ENCODE measurements at regions not wholly inside any gene's neighbourhood (a gene's known extent, or its start where the extent isn't known, plus 50 kb on each side); places are given as distances from the start of the nearest gene placed in this dataset.

- TF ChIP-seq TCF7L2 (IDR thresholded peaks at IDR 0.05; ENCODE audit: borderline replicate concordance, extremely low read depth, insufficient read depth, insufficient read length) (no peak), RAD21 (IDR thresholded peaks at IDR 0.05; ENCODE audit: low read depth) (no peak), EGR1 (IDR thresholded peaks at IDR 0.05; ENCODE audit: low read depth) (no peak)
These were observed 176.4 kb upstream of the DACH1 start (continued) for GRCh38 chr13:72043366-72043765.

DNA sequence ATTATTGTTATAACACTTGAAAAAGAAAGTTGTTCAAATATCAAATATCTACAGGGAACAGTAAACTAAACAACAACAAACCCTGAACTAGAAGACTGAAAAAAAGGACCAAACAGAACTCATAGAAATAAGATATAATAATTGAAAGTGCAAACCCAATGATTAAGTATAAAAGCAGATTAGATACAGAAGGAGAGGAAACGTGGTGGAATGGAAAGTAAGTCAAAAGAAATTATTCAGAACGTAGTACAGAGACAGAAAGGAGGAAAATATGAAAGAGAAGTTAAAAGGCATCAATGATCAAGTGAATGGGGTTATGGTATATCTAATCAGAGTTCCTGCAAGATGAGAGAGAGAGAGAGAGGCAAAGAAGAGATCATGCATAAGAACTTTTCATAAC, 174.2 kb upstream of the DACH1 start:
- intact Hi-C loops (cut with micrococcal nuclease) = no loop called here
- H3K36me3 ChIP-seq (ENCODE audit: control insufficient read depth in 1 of 2, insufficient read depth in 2 of 2, low read length in 2 of 2) = no peaks in the 10 kb centered on the region

More for the DNA sequence above, 174.2 kb upstream of the DACH1 start:
- H3K9me3 ChIP-seq (ENCODE audit: control insufficient read depth in 1 of 2, insufficient read depth in 1 of 2, low read depth in 1 of 2, low read length in 2 of 2) = no peaks in the 10 kb centered on the region
- no peaks in the 10 kb centered on the region for H3K4me1 ChIP-seq (ENCODE audit: control insufficient read depth in 1 of 2, insufficient read depth in 2 of 2, low read length in 2 of 2)
- H3K4me3 ChIP-seq (replicated peaks in 1 of 2; ENCODE audit: low read depth in 1 of 2, low read length in 2 of 2) = no peak overlapping the region
- no TSS peak for BruUV-seq (replicated peaks)
- no peak for DNase-seq (ENCODE audit: low read depth, low spot score)
- POLR2A ChIA-PET = no interaction called here
- no peak overlapping the region for H3K9ac ChIP-seq (ENCODE audit: low read length)
- no peaks in the 10 kb centered on the region for H3K27me3 ChIP-seq (ENCODE audit: insufficient read depth, low read length)
- H3K79me2 ChIP-seq (ENCODE audit: insufficient read depth, low read length) = no peaks in the 10 kb centered on the region
- no peak for ATAC-seq
- no peaks in the 10 kb centered on the region for H3K9me2 ChIP-seq (ENCODE audit: insufficient read depth)
- RAD21 ChIA-PET (ENCODE audit: low non-redundant PET in 1 of 2, low total read pairs in 2 of 2, uncharacterized antibody in 2 of 2, unreplicated experiment in 2 of 2) = no interaction called here
- H3K4me2 ChIP-seq (ENCODE audit: low read length) = no peak overlapping the region
- no peak overlapping the region for H3K27ac ChIP-seq (ENCODE audit: low read depth, low read length)
- TF ChIP-seq ELF1 (IDR thresholded peaks at IDR 0.05; ENCODE audit: borderline replicate concordance, low read depth) = no peak
- TF ChIP-seq CTCF (IDR thresholded peaks at IDR 0.05 in 2 of 3, conservative IDR thresholded peaks at IDR 0.05 in 1 of 3; ENCODE audit: borderline replicate concordance in 1 of 3, insufficient read depth in 1 of 3, low read depth in 2 of 3, low read length in 2 of 3) = no peak
- TF ChIP-seq EGR1 (IDR thresholded peaks at IDR 0.05; ENCODE audit: low read depth) = no peak
- TF ChIP-seq SP1 (IDR thresholded peaks at IDR 0.05; ENCODE audit: low read depth) = no peak
- no peak for TF ChIP-seq JUND (IDR thresholded peaks at IDR 0.05)
- TF ChIP-seq REST (IDR thresholded peaks at IDR 0.05; ENCODE audit: low read depth) = no peak
- TF ChIP-seq EZH2 (IDR thresholded peaks at IDR 0.05) = no peak
- no peak for TF ChIP-seq ZNF274 (IDR thresholded peaks at IDR 0.05; ENCODE audit: low read depth, low read length)
- no peak for TF ChIP-seq CEBPB (IDR thresholded peaks at IDR 0.05; ENCODE audit: low read depth)
- TF ChIP-seq RAD21 (IDR thresholded peaks at IDR 0.05; ENCODE audit: low read depth) = no peak
- TF ChIP-seq POLR2A (IDR thresholded peaks at IDR 0.05; ENCODE audit: borderline replicate concordance, extremely low read depth, insufficient read depth, insufficient read length) = no peak
- no peak for TF ChIP-seq FOSL1 (IDR thresholded peaks at IDR 0.05; ENCODE audit: low read depth)
- TF ChIP-seq CBX3 (IDR thresholded peaks at IDR 0.05; ENCODE audit: low read depth) = no peak
- TF ChIP-seq YY1 (IDR thresholded peaks at IDR 0.05; ENCODE audit: extremely low read depth, insufficient replicate concordance, low read depth, low read length) = no peak
- TF ChIP-seq EZH2phosphoT487 (IDR thresholded peaks at IDR 0.05; ENCODE audit: borderline replicate concordance) = no peak
- CTCF ChIA-PET = no interaction called here
- H2AFZ ChIP-seq (ENCODE audit: low read depth, low read length, poor library complexity, severe bottlenecking) = no peak overlapping the region
- no peaks in the 10 kb centered on the region for H4K20me1 ChIP-seq (ENCODE audit: insufficient read depth)
